HG03103 (cell line): ENCODE measurements at regions not wholly inside any gene's neighbourhood (a gene's known extent, or its start where the extent isn't known, plus 50 kb on each side); places are given as distances from the start of the nearest gene placed in this dataset.

Source experiments
- ATAC-seq: cut with Tn5 transposase; IDR thresholded peaks from one replicate; pipeline ENCODE4 v1.9.1; 2021; ENCODE audit warnings: low read depth; ENCODE audit not compliant: unreplicated experiment

DNA sequence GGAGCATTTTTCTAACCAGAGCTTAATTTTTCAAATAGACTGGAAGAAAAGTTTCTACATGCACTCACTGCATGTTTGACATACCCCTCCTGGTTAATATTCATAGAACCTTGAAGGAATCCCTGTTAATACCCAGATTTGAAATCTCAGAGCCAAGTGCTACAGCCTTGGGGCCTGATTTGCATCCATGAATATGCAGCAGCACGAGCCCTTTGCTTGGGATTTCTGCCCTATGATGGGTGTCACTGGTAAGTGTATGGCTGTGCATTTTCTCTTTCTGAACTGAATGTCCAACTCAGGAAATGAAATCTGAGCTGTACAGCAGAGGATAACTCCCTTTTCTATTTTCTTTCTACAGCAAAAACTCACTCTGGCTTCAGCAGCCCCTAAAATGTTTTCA is 1157.5 kb downstream of the XPNPEP1 start:
- ATAC-seq, result no peak

DNA sequence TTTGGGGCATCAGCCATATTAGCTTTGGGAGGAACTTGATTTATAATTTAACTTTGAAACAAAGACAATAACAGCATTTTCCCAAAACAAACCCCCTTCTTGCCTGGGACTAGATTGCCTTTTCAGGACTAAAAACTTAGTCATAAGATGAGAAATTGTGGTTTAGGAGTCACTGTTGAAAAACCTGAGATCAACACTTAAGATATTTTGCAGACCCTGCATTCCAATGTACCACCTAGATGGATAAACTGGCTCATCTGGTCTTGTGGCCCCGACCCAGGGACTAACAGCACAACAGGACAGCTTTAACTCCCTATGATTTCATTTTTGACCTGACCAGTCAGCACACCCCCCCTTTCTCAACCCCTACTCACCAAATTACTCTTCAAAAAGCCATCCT is 1165.4 kb downstream of the XPNPEP1 start:
- no peak for ATAC-seq

DNA sequence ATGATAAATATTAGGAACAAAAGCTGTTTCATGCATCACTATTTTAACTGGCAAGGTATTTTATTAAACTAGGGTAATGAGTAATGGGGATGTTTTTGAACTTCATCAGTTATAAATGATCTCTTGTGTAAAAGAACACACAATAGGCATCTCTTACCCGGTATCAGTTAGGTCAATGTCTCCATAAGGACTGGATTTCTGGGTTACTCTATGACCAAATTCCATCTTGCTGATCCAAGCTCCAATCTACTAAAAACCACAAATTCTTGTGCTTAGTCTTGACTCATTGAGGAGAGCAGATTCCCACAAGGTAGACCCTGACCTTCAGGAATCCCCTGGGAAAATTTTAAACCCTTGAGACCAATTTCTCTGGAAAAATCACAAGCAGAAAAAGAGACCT is 1167.7 kb downstream of the XPNPEP1 start:
- ATAC-seq, result no peak

DNA sequence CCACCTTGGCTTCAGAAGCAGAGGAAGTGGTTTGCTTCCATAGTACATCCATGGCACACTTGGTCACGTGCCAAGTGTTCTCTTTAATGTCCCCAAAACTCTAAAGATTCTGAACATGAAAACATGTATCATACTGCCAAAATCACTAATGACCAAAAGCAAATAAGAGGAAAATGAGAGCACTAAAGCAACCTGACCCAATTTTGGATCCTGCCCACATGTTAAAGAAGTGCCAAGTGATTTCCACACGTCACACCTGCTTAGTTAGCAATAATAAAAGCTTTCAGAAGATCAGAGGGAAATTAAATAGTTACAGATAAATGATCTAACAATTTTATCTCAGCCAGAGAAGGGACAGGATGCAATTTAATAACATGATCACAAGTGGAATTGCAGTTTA is 1170.0 kb downstream of the XPNPEP1 start:
- no peak for ATAC-seq

DNA sequence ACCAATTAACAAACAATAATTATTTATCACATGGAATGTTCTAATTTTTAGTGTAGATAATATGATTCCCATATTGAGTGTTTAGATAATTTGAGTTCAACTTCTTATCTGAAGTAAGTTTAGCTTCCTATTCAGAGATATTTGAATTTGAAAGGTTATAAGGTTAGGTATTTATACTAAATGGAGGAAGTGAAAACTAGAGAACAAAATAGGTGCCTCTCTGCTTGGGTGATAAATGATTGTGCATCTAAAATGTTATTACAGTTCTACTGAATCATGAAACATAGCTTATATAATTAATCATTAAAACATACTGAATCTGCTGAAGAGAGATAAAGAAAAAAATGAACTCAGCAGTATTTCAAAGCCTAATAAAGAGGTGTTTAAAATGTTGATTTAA is 1174.3 kb downstream of the XPNPEP1 start:
- peak; percentile 66 for ATAC-seq

DNA sequence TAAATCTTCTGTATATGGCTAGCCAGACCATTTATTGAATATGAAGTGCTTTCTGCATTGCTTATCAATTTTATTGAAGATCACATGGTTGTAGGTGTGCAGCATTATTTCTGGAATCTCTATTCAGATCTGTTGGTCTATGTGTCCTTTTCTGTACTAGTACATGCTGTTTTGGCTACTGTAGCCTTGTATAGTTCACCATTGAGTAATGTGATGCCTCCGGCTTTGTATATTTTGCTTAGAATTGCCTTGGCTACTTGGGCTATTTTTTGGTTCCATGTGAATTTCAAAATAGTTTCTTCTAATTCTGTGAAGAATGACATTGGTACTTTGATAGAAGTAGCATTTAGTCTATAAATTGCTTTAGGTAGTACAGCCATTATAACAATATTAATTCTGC is 1187.2 kb downstream of the XPNPEP1 start:
- no peak for ATAC-seq

DNA sequence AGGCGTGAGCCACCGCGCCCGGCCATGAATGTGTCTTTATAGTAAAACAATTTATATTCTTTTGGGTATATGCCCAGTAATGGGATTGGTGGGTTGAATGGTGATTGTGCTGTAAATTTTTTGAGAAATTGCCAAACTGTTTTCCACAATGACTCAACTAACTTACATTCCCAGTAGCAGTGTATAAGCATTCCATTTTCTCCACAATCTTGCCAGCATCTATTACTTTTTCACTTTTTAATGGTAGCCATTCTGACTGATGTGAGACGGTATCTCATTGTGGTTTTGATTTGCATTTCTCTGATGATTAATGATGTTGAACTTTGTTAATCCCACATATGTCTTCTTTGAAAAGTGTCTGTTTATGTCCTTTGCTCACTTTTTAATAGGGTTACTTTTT is 1187.9 kb downstream of the XPNPEP1 start:
- no peak for ATAC-seq

DNA sequence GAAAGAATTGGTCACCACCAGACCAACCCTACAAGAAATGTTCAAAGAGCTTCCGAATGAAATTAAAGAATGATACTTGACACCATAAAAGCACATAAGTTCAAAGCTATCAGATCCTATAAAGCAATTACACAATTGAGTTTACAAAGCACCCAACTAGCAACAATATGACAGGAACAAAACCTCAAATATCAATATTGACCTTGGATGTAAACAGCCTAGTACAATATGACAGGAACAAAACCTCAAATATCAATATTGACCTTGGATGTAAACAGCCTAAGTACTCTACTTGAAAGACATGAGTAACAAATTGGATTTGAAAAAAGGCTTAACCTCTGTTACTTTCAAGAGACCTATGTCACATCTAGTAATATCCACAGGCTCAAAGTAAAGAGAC is 1201.4 kb downstream of the XPNPEP1 start:
- no peak for ATAC-seq

DNA sequence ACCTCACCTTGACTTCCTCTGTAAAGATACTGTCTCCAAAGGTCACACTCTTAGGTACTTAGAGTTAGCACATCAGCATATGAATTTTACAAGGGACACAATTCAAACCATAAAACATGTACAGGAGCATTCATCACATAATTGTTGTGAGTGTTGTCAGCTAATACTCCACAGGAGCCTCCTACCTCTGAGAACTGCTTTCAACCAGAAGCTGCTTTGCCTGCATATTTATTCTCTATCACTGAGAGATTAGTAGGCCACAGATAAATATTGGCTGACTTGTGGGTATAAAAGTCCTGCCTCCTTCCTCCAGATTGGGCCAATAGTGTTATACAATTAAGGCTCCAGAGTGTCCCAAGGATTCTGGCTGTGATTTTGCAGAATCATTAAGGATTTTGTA is 1207.0 kb downstream of the XPNPEP1 start:
- no peak for ATAC-seq

DNA sequence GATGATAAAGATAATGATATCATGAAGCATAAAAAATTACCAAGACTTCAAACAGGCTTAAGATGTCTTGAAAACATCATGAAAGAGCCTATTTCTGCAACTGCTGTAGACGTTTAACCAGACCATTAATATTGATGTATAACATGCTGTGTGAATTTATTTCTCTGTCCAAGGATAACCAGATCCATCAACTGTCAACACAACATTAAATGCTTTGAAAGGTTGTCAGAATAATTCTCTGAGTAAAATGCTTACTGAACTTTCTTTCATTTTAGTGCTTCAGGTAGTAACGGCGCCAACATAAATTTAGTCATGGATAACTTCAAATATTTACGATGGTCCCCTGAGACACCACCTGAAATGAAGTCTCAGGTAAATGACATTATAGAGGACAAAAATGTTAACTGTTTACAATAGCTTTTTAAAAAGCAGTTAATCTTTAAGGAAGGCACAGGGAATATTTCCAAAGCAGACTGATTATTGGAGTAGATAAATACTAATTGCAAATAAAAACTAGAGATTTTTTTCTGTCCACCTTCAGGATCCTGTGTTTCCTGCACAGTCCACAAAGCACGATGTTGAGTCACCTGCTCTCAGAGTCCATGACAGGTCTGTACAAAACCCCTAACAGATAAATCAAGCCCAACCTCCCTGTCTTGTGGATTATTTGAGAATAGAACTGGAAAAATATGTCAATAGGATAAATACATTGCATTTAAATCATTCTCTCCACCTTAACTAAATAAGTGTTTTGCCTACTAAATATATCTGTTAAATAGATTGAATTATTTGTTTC is 1213.2 kb downstream of the XPNPEP1 start:
- ATAC-seq, result no peak

DNA sequence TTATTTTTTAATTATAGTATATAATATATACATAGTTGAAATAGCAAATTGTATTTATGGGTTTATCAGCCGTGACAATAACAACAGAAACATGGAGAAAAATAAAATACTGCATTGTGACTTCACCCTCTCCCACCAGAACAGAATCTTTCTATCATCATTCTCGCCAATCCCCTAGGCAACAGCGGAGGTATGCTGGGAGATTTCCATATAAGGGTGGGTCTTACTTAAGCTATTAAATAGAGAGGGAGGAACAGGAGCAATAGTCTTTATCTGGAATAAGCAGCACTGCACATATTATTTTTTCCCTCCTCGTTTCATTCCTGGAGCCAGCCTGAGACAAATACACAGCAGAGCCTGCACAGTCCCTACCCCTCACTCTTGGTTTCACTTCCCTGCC is 1214.9 kb downstream of the XPNPEP1 start:
- no peak for ATAC-seq

DNA sequence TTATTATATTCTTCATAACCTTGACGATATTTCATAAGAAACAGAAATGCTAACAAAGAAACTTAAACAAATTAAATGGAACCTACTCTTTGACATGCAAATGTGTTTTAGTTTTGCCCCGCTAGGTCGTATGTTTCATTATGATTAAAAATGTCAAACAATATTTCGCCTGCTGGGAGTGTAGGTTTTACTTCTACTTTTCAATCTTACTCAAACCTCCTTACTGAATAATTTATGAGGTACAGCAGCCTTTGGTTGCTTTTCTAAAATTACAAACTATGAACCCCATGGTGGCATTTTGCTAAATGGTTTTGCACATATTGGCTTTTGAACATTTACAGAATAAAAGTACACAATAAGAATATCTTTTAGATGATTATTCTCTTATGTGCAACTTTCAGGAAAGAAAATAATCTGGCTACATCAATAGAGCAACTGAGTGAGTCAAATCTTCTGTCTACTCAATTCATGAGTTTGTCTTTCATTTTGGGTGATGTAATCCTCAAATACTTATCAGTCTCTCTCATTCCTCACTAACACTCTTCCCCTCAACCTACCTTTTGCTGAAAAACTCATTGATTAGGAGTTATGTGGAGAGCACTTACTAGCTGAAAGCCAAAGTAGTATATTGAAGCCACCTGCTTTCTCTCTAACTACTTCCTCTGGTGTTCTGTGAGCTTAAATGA is 1226.4 kb downstream of the XPNPEP1 start:
- peak; percentile 87 for ATAC-seq

GRCh38 chr10:108691126-108691525 is 1232.2 kb downstream of the XPNPEP1 start:
- no peak for ATAC-seq

DNA sequence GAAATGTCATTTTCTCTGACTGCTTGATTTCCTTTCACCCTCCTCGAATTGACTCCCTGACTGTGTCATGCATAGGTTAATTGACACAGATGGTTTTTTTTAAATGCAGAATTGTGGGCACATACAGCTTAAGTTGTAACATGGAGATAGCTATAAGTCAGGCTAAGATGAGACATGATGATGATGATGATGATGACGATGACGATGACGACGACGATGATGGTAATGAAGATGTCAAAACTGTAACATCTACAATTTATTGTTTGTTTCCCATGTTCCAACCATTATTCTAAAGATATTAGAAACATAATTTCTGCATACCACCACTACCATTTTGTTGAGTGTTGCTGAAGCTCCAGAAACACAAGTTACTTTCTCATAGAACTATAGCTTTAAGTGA is 1232.8 kb downstream of the XPNPEP1 start:
- no peak for ATAC-seq

- no peak for ATAC-seq
Observed at GRCh38 chr10:108689891-108690290, 1233.4 kb downstream of the XPNPEP1 start.

DNA sequence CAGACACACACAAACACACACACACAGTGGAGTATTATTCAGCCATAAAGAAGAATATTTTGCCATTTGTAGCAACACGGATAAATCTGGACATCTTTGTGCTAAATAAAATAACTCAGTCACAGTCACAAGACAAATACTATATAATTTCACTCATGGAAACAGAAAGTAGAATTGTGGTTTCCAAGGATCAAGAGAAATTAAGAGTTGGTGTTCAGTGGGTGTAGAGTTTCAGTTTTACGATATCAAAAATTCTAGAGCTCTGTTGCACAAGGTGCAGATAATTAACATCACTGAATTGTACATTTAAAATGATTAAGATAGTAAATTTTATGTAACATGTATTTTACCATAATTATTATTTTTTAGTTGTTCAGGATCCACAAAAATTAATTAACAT is 1235.0 kb downstream of the XPNPEP1 start:
- ATAC-seq, result no peak

DNA sequence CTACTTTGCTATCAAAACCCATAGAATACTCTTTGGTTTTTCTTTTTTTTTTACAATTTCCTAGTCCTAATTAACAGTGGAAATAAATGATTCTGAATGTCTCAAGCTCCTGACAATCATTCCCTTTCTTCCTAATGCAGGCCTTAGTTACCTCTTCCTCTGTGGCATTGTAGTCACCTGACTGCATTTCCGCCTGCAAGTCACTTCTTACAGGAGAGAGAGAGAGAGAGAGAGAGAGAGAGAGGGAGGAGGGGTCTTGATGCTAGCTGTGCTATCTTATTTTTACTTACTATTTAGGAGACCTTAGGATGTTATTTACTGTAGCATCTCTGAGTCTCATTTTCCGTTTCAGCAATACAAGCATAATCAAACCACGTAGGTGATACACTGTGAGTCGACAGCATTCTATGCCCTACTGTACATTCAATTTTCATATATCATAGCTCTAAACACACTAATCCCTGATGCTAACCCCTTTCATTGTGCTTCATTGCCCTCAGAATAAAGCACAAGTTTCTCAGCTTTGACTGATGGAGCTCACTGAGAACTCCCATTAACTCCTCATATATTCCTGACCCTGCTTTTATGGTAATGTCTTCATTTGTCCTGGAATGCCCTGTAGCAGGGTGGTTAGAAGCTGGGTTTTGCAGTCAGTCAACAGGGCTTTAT is 1237.3 kb downstream of the XPNPEP1 start:
- ATAC-seq, result no peak

DNA sequence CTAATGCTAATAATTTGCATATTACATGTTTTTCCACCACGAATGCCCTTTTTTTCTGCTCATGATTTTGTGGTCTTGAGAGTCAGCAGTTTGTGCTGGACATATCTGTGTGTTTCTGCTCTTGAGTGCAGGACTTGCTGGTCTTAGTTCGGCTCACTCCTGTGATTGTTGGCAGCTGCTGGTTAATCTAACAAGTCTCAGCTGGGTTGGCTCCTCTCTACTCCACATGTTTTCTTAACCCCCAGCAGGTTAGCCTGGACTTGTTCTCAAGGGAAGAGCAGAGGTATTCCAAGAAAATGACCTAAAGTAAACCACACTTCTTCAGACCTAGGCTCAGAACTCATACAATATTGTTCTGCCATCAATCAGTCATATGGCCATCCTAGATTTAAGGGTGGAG is 1238.9 kb downstream of the XPNPEP1 start:
- no peak for ATAC-seq

GRCh38 chr10:108673741-108674140 is 1249.6 kb downstream of the XPNPEP1 start:
- no peak for ATAC-seq

GRCh38 chr10:108663587-108663986 is 1259.7 kb downstream of the XPNPEP1 start:
- ATAC-seq, result no peak

GRCh38 chr10:108662975-108663374 is 1260.3 kb downstream of the XPNPEP1 start:
- ATAC-seq, result no peak

GRCh38 chr10:108655057-108655456 is 1268.3 kb downstream of the XPNPEP1 start:
- no peak for ATAC-seq
